ENCODE measurements at regions not wholly inside any gene's neighbourhood (a gene's known extent, or its start where the extent isn't known, plus 50 kb on each side); places are given as distances from the start of the nearest gene placed in this dataset.

GRCh38 chr6:77979204-77979603 lies 326.4 kb downstream of the MEI4 start:
- Mint-ChIP-seq H3K9me3 (ENCODE audit: low read depth) (peaks cover 18% of the 10 kb centered on the region), H3K27me3 (no peaks in the 10 kb centered on the region), H3K4me1 (no peaks in the 10 kb centered on the region), H3K27ac (no peak overlapping the region), H3K36me3 (ENCODE audit: low read depth) (no peaks in the 10 kb centered on the region), H3K4me3 (no peak overlapping the region)
- POLR2A ChIA-PET = no interaction called here
- intact Hi-C loops (cut with DNase I, micrococcal nuclease) = no loop called here
- CTCF ChIA-PET = no interaction called here
- DNase-seq (no peak), ATAC-seq (no peak)

- no peak overlapping the region for H3K4me3 Mint-ChIP-seq
- intact Hi-C loops (cut with DNase I, micrococcal nuclease) = no loop called here
- H3K27me3 Mint-ChIP-seq = no peaks in the 10 kb centered on the region
- peaks cover 10% of the 10 kb centered on the region for H3K9me3 Mint-ChIP-seq (ENCODE audit: low read depth)
- no peaks in the 10 kb centered on the region for H3K36me3 Mint-ChIP-seq (ENCODE audit: low read depth)
- ATAC-seq = no peak
- DNase-seq = no peak
- ChIA-PET POLR2A (no interaction called here), CTCF (no interaction called here)
- no peak overlapping the region for H3K27ac Mint-ChIP-seq
- H3K4me1 Mint-ChIP-seq = no peaks in the 10 kb centered on the region
Measured at GRCh38 chr6:77986380-77987034, 333.7 kb downstream of the MEI4 start.

- H3K4me3 Mint-ChIP-seq = no peak overlapping the region
- H3K27me3 Mint-ChIP-seq = no peaks in the 10 kb centered on the region
- peaks cover 8% of the 10 kb centered on the region for H3K9me3 Mint-ChIP-seq (ENCODE audit: low read depth)
- H3K4me1 Mint-ChIP-seq = no peaks in the 10 kb centered on the region
- POLR2A ChIA-PET = no interaction called here
- ATAC-seq (no peak), DNase-seq (no peak)
- CTCF ChIA-PET = no interaction called here
- H3K27ac Mint-ChIP-seq = no peak overlapping the region
- H3K36me3 Mint-ChIP-seq (ENCODE audit: low read depth) = no peaks in the 10 kb centered on the region
- intact Hi-C loops (cut with DNase I, micrococcal nuclease) = no loop called here
Measured at GRCh38 chr6:77987035-77987384, 334.2 kb downstream of the MEI4 start.

- DNase-seq (no peak), ATAC-seq (no peak)
- H3K4me3 Mint-ChIP-seq = no peak overlapping the region
- H3K9me3 Mint-ChIP-seq (ENCODE audit: low read depth) = peaks cover 3% of the 10 kb centered on the region
- ChIA-PET CTCF (no interaction called here), POLR2A (no interaction called here)
- intact Hi-C loops (cut with DNase I, micrococcal nuclease) = no loop called here
- H3K27me3 Mint-ChIP-seq = no peaks in the 10 kb centered on the region
- no peaks in the 10 kb centered on the region for H3K4me1 Mint-ChIP-seq
- H3K36me3 Mint-ChIP-seq (ENCODE audit: low read depth) = no peaks in the 10 kb centered on the region
- no peak overlapping the region for H3K27ac Mint-ChIP-seq
Measured at GRCh38 chr6:78010130-78010529, 357.3 kb downstream of the MEI4 start.

GRCh38 chr6:78020586-78020985 lies 367.7 kb downstream of the MEI4 start:
- POLR2A ChIA-PET = no interaction called here
- H3K27me3 Mint-ChIP-seq = no peaks in the 10 kb centered on the region
- no peak for ATAC-seq

GRCh38 chr6:78025502-78025901 lies 372.7 kb downstream of the MEI4 start:
- H3K36me3 Mint-ChIP-seq (ENCODE audit: low read depth) = no peaks in the 10 kb centered on the region
- no peak overlapping the region for H3K27ac Mint-ChIP-seq
- H3K4me1 Mint-ChIP-seq = no peaks in the 10 kb centered on the region
- no peak overlapping the region for H3K4me3 Mint-ChIP-seq
- intact Hi-C loops (cut with DNase I, micrococcal nuclease) = no loop called here
- DNase-seq (no peak), ATAC-seq (no peak)
- H3K27me3 Mint-ChIP-seq = no peaks in the 10 kb centered on the region
- peaks cover 1% of the 10 kb centered on the region for H3K9me3 Mint-ChIP-seq (ENCODE audit: low read depth)
- ChIA-PET POLR2A (no interaction called here), CTCF (no interaction called here)

More at GRCh38 chr6:78020586-78020985, 367.7 kb downstream of the MEI4 start:
- peaks cover 3% of the 10 kb centered on the region for H3K9me3 Mint-ChIP-seq (ENCODE audit: low read depth)
- CTCF ChIA-PET = no interaction called here
- intact Hi-C loops (cut with DNase I, micrococcal nuclease) = no loop called here
- H3K4me3 Mint-ChIP-seq = no peak overlapping the region
- DNase-seq = no peak
- H3K4me1 Mint-ChIP-seq = no peaks in the 10 kb centered on the region
- H3K36me3 Mint-ChIP-seq (ENCODE audit: low read depth) = no peaks in the 10 kb centered on the region
- no peak overlapping the region for H3K27ac Mint-ChIP-seq

- POLR2A ChIA-PET = no interaction called here
- H3K27me3 Mint-ChIP-seq = no peaks in the 10 kb centered on the region
- no peak overlapping the region for H3K4me3 Mint-ChIP-seq
- peaks cover 6% of the 10 kb centered on the region for H3K9me3 Mint-ChIP-seq (ENCODE audit: low read depth)
- H3K4me1 Mint-ChIP-seq = no peaks in the 10 kb centered on the region
- CTCF ChIA-PET = no interaction called here
- intact Hi-C loops (cut with DNase I, micrococcal nuclease) = no loop called here
- no peak for ATAC-seq
- no peak for DNase-seq
- no peaks in the 10 kb centered on the region for H3K36me3 Mint-ChIP-seq (ENCODE audit: low read depth)
- no peak overlapping the region for H3K27ac Mint-ChIP-seq
Measured at GRCh38 chr6:78031228-78031627, 378.4 kb downstream of the MEI4 start.

GRCh38 chr6:78059171-78059570 lies 406.3 kb downstream of the MEI4 start:
- Mint-ChIP-seq H3K27ac (no peak overlapping the region), H3K36me3 (ENCODE audit: low read depth) (no peaks in the 10 kb centered on the region), H3K4me3 (no peak overlapping the region), H3K27me3 (no peaks in the 10 kb centered on the region), H3K9me3 (ENCODE audit: low read depth) (peaks cover 6% of the 10 kb centered on the region), H3K4me1 (no peaks in the 10 kb centered on the region)
- CTCF ChIA-PET = no interaction called here
- ATAC-seq (no peak), DNase-seq (no peak)
- intact Hi-C loops (cut with DNase I, micrococcal nuclease) = no loop called here
- POLR2A ChIA-PET = no interaction called here

GRCh38 chr6:78062993-78063392 lies 410.2 kb downstream of the MEI4 start:
- H3K9me3 Mint-ChIP-seq (ENCODE audit: low read depth) = peaks cover 8% of the 10 kb centered on the region
- no peaks in the 10 kb centered on the region for H3K27me3 Mint-ChIP-seq
- POLR2A ChIA-PET = no interaction called here
- no peak overlapping the region for H3K27ac Mint-ChIP-seq
- no peaks in the 10 kb centered on the region for H3K4me1 Mint-ChIP-seq
- DNase-seq (no peak), ATAC-seq (no peak)
- H3K36me3 Mint-ChIP-seq (ENCODE audit: low read depth) = no peaks in the 10 kb centered on the region
- intact Hi-C loops (cut with DNase I, micrococcal nuclease) = no loop called here
- CTCF ChIA-PET = no interaction called here
- H3K4me3 Mint-ChIP-seq = no peak overlapping the region

- H3K9me3 Mint-ChIP-seq (ENCODE audit: low read depth) = peaks cover 4% of the 10 kb centered on the region
- no peaks in the 10 kb centered on the region for H3K36me3 Mint-ChIP-seq (ENCODE audit: low read depth)
- ChIA-PET POLR2A (no interaction called here), CTCF (no interaction called here)
- no peak overlapping the region for H3K27ac Mint-ChIP-seq
- no peaks in the 10 kb centered on the region for H3K4me1 Mint-ChIP-seq
- H3K4me3 Mint-ChIP-seq = no peak overlapping the region
- DNase-seq (no peak), ATAC-seq (no peak)
- no peaks in the 10 kb centered on the region for H3K27me3 Mint-ChIP-seq
- intact Hi-C loops (cut with DNase I, micrococcal nuclease) = no loop called here
Measured at GRCh38 chr6:78076371-78076770, 423.5 kb downstream of the MEI4 start.

- intact Hi-C loops (cut with DNase I, micrococcal nuclease) = no loop called here
- H3K27ac Mint-ChIP-seq = no peak overlapping the region
- DNase-seq = no peak
- H3K4me3 Mint-ChIP-seq = no peak overlapping the region
- H3K36me3 Mint-ChIP-seq (ENCODE audit: low read depth) = no peaks in the 10 kb centered on the region
- H3K27me3 Mint-ChIP-seq = no peaks in the 10 kb centered on the region
- peaks cover 4% of the 10 kb centered on the region for H3K9me3 Mint-ChIP-seq (ENCODE audit: low read depth)
- ATAC-seq = no peak
- no peaks in the 10 kb centered on the region for H3K4me1 Mint-ChIP-seq
- ChIA-PET CTCF (no interaction called here), POLR2A (no interaction called here)
Measured at GRCh38 chr6:78089531-78089930, 436.7 kb downstream of the MEI4 start.

- peaks cover 4% of the 10 kb centered on the region for H3K9me3 Mint-ChIP-seq (ENCODE audit: low read depth)
- CTCF ChIA-PET = no interaction called here
- POLR2A ChIA-PET = no interaction called here
- DNase-seq (no peak), ATAC-seq (no peak)
- H3K4me3 Mint-ChIP-seq = no peak overlapping the region
- intact Hi-C loops (cut with DNase I, micrococcal nuclease) = no loop called here
- H3K36me3 Mint-ChIP-seq (ENCODE audit: low read depth) = no peaks in the 10 kb centered on the region
- H3K27me3 Mint-ChIP-seq = no peaks in the 10 kb centered on the region
- no peak overlapping the region for H3K27ac Mint-ChIP-seq
- no peaks in the 10 kb centered on the region for H3K4me1 Mint-ChIP-seq
Measured at GRCh38 chr6:78093906-78094305, 441.1 kb downstream of the MEI4 start.

GRCh38 chr6:78101387-78101786 lies 448.5 kb downstream of the MEI4 start:
- no peaks in the 10 kb centered on the region for H3K36me3 Mint-ChIP-seq (ENCODE audit: low read depth)
- no peak overlapping the region for H3K27ac Mint-ChIP-seq
- ATAC-seq (no peak), DNase-seq (no peak)
- ChIA-PET CTCF (no interaction called here), POLR2A (no interaction called here)
- no peaks in the 10 kb centered on the region for H3K4me1 Mint-ChIP-seq
- H3K4me3 Mint-ChIP-seq = no peak overlapping the region
- intact Hi-C loops (cut with DNase I, micrococcal nuclease) = no loop called here
- H3K27me3 Mint-ChIP-seq = no peaks in the 10 kb centered on the region
- H3K9me3 Mint-ChIP-seq (ENCODE audit: low read depth) = no peaks in the 10 kb centered on the region
